Stimulated activated CD4-positive, alpha-beta T cell treated with anti-CD3 and anti-CD28 coated beads, TNF-alpha, amount 100 ng/mL, for 1 hour (primary cell): ENCODE measurements at regions not wholly inside any gene's neighbourhood (a gene's known extent, or its start where the extent isn't known, plus 50 kb on each side); places are given as distances from the start of the nearest gene placed in this dataset.
"Not testable (repeated sequence)": the region's sequence is repeated elsewhere in the genome, so short reads cannot be mapped to it uniquely, and the experiment has no call there.

Experiments used
- DNase-seq, 3 donors: peaks; one replicate each; pipeline ENCODE4 v3.0.0-alpha.2; 2020; ENCODE audit warnings: low read depth in 3 of 3, low spot score in 1 of 3

- no peak for DNase-seq
These were observed 348.5 kb upstream of the PRKCQ start for GRCh38 chr10:6928586-6928985.

GRCh38 chr10:6926971-6927370 lies 346.9 kb upstream of the PRKCQ start:
- no peak for DNase-seq

GRCh38 chr10:6925146-6925545 lies 345.1 kb upstream of the PRKCQ start:
- no peak for DNase-seq

GRCh38 chr10:6924166-6924565 lies 344.1 kb upstream of the PRKCQ start:
- no peak for DNase-seq

GRCh38 chr10:6921026-6921425 lies 340.9 kb upstream of the PRKCQ start:
- not testable (repeated sequence) for DNase-seq

GRCh38 chr10:6920072-6921019 lies 340.3 kb upstream of the PRKCQ start:
- peak; percentile 43 to 64 (median 55) for DNase-seq

GRCh38 chr10:6919077-6919476 lies 339.0 kb upstream of the PRKCQ start:
- no peak for DNase-seq

GRCh38 chr10:6918305-6918704 lies 338.2 kb upstream of the PRKCQ start:
- DNase-seq, result peak; percentile 10 to 59 (median 18)

GRCh38 chr10:6917125-6917524 lies 337.0 kb upstream of the PRKCQ start:
- DNase-seq, result no peak

- DNase-seq, result no peak
These were observed 336.5 kb upstream of the PRKCQ start for GRCh38 chr10:6916601-6917000.

GRCh38 chr10:6915307-6915706 lies 335.2 kb upstream of the PRKCQ start:
- DNase-seq, result no peak

GRCh38 chr10:6912929-6913328 lies 332.9 kb upstream of the PRKCQ start:
- no peak for DNase-seq

- DNase-seq, result no peak
These were observed 332.3 kb upstream of the PRKCQ start for GRCh38 chr10:6912424-6912823.

- DNase-seq, result no peak
These were observed 331.9 kb upstream of the PRKCQ start for GRCh38 chr10:6912021-6912420.

- no peak for DNase-seq
These were observed 330.0 kb upstream of the PRKCQ start for GRCh38 chr10:6909905-6910560.

GRCh38 chr10:6907877-6908530 lies 327.9 kb upstream of the PRKCQ start:
- no peak for DNase-seq

- no peak for DNase-seq
These were observed 314.3 kb upstream of the PRKCQ start for GRCh38 chr10:6894405-6894804.

GRCh38 chr10:6892864-6893263 lies 312.8 kb upstream of the PRKCQ start:
- DNase-seq, result no peak

GRCh38 chr10:6891924-6892323 lies 311.8 kb upstream of the PRKCQ start:
- DNase-seq, result no peak

- DNase-seq, result no peak
These were observed 309.6 kb upstream of the PRKCQ start for GRCh38 chr10:6889718-6890117.

- no peak for DNase-seq
These were observed 308.4 kb upstream of the PRKCQ start for GRCh38 chr10:6888434-6888833.

- no peak for DNase-seq
These were observed 305.2 kb upstream of the PRKCQ start for GRCh38 chr10:6885284-6885683.
